Activated CD8-positive, alpha-beta T cell treated with anti-CD3 and anti-CD28 coated beads for 36 hours (primary cell): ENCODE measurements at regions not wholly inside any gene's neighbourhood (a gene's known extent, or its start where the extent isn't known, plus 50 kb on each side); places are given as distances from the start of the nearest gene placed in this dataset.

Source experiments
- ATAC-seq: fragments of 200-7000 bp; cut with Tn5 transposase; one replicate; pipeline ENCODE4 v1.10.0; 2021; ENCODE audit warnings: mild to moderate bottlenecking, moderate library complexity
- CTCF ChIA-PET: fragments of 350-600 bp; sonication (Branson Sonifier 250); formaldehyde crosslinking; loops from one replicate; lab custom pipeline; 2021; ENCODE audit warnings: antibody characterized with exemption; lab: Charles Lee
- POLR2A ChIA-PET: fragments of 350-600 bp; sonication (Branson Sonifier 250); formaldehyde crosslinking; loops from one replicate; lab custom pipeline; 2021; ENCODE audit warnings: antibody characterized with exemption; lab: Charles Lee
- DNase-seq: peaks from one replicate; pipeline ENCODE4 v3.0.0-alpha.2; 2020
- H3K27ac Mint-ChIP-seq: one replicate; pipeline ENCODE4 v1.8.0; 2021; ENCODE audit warnings: mild to moderate bottlenecking, mixed read lengths
- H3K27me3 Mint-ChIP-seq: one replicate; pipeline ENCODE4 v1.8.0; 2021; ENCODE audit warnings: mixed read lengths
- H3K36me3 Mint-ChIP-seq: one replicate; pipeline ENCODE4 v1.8.0; 2021; ENCODE audit warnings: low read depth, mixed read lengths
- H3K4me1 Mint-ChIP-seq: one replicate; pipeline ENCODE4 v1.8.0; 2021; ENCODE audit warnings: low read depth, mixed read lengths
- H3K4me3 Mint-ChIP-seq: one replicate; pipeline ENCODE4 v1.8.0; 2021; ENCODE audit warnings: mild to moderate bottlenecking, moderate library complexity, mixed read lengths
- H3K9me3 Mint-ChIP-seq: one replicate; pipeline ENCODE4 v1.8.0; 2021; ENCODE audit warnings: mixed read lengths
- intact Hi-C: fragments of 100-400 bp; cut with micrococcal nuclease; formaldehyde crosslinking; loops from one replicate; pipeline ENCODE4 v1.10.0; 2022
- TF ChIP-seq, protein P1 (sequence below): fragments of 200-600 bp; IDR thresholded peaks from one replicate; pipeline ENCODE4 v1.8.0; 2022; ENCODE audit warnings: antibody characterized with exemption, mild to moderate bottlenecking

DNA sequence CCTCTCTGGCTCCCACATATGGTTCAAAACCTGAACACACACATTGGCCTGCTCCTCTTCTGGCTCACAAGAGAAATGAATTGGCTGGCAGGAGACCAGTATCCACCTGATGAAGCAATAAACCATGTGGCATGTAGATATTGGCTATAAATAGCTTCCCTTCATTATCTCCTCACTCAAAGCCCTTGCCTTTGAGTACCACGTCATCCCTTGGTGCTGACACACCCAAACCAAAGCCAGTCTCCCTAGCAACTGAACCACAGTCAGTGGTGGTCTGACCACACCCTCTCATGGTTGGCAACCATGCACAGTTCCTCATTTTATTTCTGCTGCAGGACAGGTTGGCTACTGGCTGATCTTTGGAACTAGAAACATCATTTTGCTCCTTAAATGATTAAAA is 98.8 kb downstream of the ZNF621 start:
- ATAC-seq (peak; percentile 61), DNase-seq (peak; percentile 41)
- H3K36me3 Mint-ChIP-seq = no peaks in the 10 kb centered on the region
- TF ChIP-seq, protein P1, sequence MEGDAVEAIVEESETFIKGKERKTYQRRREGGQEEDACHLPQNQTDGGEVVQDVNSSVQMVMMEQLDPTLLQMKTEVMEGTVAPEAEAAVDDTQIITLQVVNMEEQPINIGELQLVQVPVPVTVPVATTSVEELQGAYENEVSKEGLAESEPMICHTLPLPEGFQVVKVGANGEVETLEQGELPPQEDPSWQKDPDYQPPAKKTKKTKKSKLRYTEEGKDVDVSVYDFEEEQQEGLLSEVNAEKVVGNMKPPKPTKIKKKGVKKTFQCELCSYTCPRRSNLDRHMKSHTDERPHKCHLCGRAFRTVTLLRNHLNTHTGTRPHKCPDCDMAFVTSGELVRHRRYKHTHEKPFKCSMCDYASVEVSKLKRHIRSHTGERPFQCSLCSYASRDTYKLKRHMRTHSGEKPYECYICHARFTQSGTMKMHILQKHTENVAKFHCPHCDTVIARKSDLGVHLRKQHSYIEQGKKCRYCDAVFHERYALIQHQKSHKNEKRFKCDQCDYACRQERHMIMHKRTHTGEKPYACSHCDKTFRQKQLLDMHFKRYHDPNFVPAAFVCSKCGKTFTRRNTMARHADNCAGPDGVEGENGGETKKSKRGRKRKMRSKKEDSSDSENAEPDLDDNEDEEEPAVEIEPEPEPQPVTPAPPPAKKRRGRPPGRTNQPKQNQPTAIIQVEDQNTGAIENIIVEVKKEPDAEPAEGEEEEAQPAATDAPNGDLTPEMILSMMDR = no peak
- no peaks in the 10 kb centered on the region for H3K4me1 Mint-ChIP-seq
- H3K27ac Mint-ChIP-seq = no peak overlapping the region
- intact Hi-C loops = no loop called here
- H3K27me3 Mint-ChIP-seq = peaks cover 2% of the 10 kb centered on the region
- ChIA-PET CTCF (no interaction called here), POLR2A (no interaction called here)
- H3K9me3 Mint-ChIP-seq = peaks cover 3% of the 10 kb centered on the region
- H3K4me3 Mint-ChIP-seq = no peak overlapping the region

DNA sequence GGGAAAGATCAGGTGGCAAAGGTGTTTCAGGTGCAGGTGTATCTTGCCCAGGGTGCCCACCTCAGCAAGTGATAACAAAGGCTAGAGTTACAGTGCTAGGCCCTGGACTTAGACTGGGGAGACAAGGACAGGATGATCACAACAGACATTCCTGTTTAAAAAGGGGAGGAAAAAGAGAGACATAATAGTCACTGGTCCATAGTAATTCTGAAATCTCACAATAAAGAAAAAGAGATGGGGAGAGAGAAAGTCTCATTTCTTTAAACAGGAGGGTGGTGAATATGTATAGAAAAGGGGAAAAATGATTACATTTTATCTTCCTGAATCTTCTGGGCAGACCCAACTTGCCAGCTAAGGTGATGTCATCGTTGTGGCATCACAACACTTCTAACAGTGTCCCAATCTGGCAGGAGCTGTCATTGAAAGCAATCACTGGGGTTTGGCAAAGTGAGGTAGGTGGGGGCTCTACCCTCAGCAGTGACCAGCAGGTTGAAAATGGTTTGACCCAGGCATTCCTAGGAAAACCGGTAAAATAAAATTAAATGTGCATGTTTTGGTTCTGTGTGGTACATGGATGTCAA is 99.5 kb downstream of the ZNF621 start:
- Mint-ChIP-seq H3K9me3 (peaks cover 6% of the 10 kb centered on the region), H3K27me3 (peaks cover 5% of the 10 kb centered on the region), H3K4me1 (no peaks in the 10 kb centered on the region), H3K36me3 (no peaks in the 10 kb centered on the region), H3K27ac (no peak overlapping the region), H3K4me3 (no peak overlapping the region)
- DNase-seq = no peak
- POLR2A ChIA-PET = no interaction called here
- no peak for ATAC-seq
- CTCF ChIA-PET = interaction anchor here (0.6 kb wide), 1 partner anchor 44 kb away, joined by 3 read pairs; no protein-coding TSS in a partner anchor
- intact Hi-C loops = no loop called here
- TF ChIP-seq, protein P1 = no peak

DNA sequence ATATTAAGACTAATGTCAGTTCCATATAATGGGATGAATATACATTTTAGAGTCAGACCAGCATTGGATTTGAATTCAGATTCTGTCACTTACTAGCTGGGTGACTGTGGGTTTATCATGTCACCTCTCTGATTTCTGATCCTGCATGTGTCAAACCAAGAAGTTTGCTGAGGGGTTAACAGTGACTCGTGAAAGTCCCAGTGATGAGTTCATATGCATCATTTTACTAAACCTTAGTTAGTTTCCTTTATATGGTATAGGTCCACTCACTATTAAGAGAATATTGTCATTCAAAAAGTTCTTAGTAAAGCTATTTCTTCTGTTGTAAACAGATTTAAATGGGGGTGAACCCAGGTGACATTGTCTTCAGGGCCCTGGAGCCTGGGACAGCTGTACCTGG is 102.3 kb downstream of the ZNF621 start:
- H3K27me3 Mint-ChIP-seq = peaks cover 15% of the 10 kb centered on the region
- H3K36me3 Mint-ChIP-seq = no peaks in the 10 kb centered on the region
- POLR2A ChIA-PET = interaction anchor here (0.6 kb wide), 1 partner anchor 1311 kb away, joined by 3 read pairs; no protein-coding TSS in a partner anchor
- DNase-seq = no peak
- no peak for ATAC-seq
- no peaks in the 10 kb centered on the region for H3K4me1 Mint-ChIP-seq
- H3K9me3 Mint-ChIP-seq = peaks cover 6% of the 10 kb centered on the region
- no peak overlapping the region for H3K27ac Mint-ChIP-seq
- TF ChIP-seq, protein P1 = no peak
- no peak overlapping the region for H3K4me3 Mint-ChIP-seq
- CTCF ChIA-PET = no interaction called here
- intact Hi-C loops = no loop called here

DNA sequence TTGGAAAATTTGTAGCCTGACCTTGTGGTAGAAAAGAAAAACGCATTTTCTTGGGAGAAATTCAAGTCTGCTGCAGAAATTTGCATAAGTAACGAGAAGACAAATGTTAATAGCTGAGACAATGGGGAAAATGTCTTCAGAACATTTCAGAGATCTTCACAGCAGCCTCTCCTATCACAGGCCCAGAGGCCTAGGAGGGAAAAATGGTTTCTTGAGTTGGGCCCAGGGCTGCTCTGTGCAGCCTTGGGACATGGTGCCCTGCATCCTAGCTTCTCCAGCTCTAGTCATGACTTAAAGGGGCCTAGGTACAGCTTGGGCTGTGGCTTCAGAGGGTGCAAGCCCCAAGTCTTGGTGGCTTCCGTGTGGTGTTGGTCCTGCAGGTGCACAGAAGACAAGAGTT is 104.2 kb downstream of the ZNF621 start:
- ATAC-seq = no peak
- Mint-ChIP-seq H3K9me3 (peaks cover 6% of the 10 kb centered on the region), H3K4me1 (no peaks in the 10 kb centered on the region), H3K36me3 (no peaks in the 10 kb centered on the region), H3K27me3 (peaks cover 16% of the 10 kb centered on the region), H3K27ac (no peak overlapping the region), H3K4me3 (no peak overlapping the region)
- TF ChIP-seq, protein P1 = no peak
- ChIA-PET CTCF (no interaction called here), POLR2A (interaction anchor here (0.6 kb wide), 1 partner anchor 1954 kb away, joined by 4 read pairs; no protein-coding TSS in a partner anchor)
- intact Hi-C loops = no loop called here
- no peak for DNase-seq

DNA sequence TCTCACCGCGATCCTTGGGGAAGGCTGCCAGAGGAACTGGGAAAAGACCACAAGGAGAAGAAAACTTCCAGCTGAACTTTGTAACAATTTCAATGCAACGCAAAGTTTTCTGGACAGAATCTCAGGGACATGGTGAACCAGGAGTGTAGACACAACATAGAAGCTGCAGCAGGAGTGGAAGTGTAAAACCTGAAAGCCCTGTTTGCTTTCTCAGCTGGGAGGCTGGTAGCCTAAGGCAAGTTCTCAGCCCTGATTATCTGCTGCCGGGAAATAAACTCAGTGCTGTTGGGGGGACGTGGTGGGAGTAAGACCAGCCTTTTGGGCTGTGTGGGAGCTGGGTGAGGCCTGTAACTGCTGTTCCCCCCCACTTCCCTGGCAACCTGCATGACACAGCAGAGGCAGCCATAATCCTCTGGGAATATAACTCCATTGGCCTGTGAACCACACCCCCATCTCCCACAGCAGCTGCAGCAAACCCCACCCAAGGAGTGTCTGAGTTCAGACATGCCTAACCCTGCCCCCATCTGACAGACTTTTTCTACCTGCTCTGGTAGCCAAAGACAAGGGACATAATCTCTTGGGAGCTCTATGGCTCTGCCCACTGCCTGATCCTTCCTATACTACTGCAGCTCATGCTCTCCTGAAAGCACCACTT is 106.7 kb downstream of the ZNF621 start:
- POLR2A ChIA-PET = no interaction called here
- TF ChIP-seq, protein P1 = no peak
- Mint-ChIP-seq H3K9me3 (peaks cover 8% of the 10 kb centered on the region), H3K27ac (no peak overlapping the region), H3K4me3 (no peak overlapping the region), H3K27me3 (peaks cover 16% of the 10 kb centered on the region), H3K4me1 (no peaks in the 10 kb centered on the region), H3K36me3 (no peaks in the 10 kb centered on the region)
- ATAC-seq (no peak), DNase-seq (no peak)
- CTCF ChIA-PET = no interaction called here
- intact Hi-C loops = no loop called here
